GM18861 (cell line): ENCODE measurements at regions not wholly inside any gene's neighbourhood (a gene's known extent, or its start where the extent isn't known, plus 50 kb on each side); places are given as distances from the start of the nearest gene placed in this dataset.

Experiments
- ATAC-seq: cut with Tn5 transposase; IDR thresholded peaks from one replicate; pipeline ENCODE4 v1.9.1; 2021; ENCODE audit not compliant: unreplicated experiment

- no peak for ATAC-seq
Measured at GRCh38 chr14:84003346-84003745, 1526.6 kb upstream of the FLRT2 start.

- no peak for ATAC-seq
Measured at GRCh38 chr14:84006643-84007155, 1523.2 kb upstream of the FLRT2 start.

GRCh38 chr14:84013424-84013823, 1516.5 kb upstream of the FLRT2 start:
- no peak for ATAC-seq

GRCh38 chr14:84017495-84017894, 1512.4 kb upstream of the FLRT2 start:
- ATAC-seq = no peak

GRCh38 chr14:84021433-84021832, 1508.5 kb upstream of the FLRT2 start:
- ATAC-seq = no peak

- ATAC-seq = no peak
Measured at GRCh38 chr14:84024231-84024820, 1505.6 kb upstream of the FLRT2 start.

GRCh38 chr14:84025106-84026012, 1504.6 kb upstream of the FLRT2 start:
- ATAC-seq = no peak

GRCh38 chr14:84027351-84027750, 1502.6 kb upstream of the FLRT2 start:
- no peak for ATAC-seq

- no peak for ATAC-seq
Measured at GRCh38 chr14:84028080-84028604, 1501.8 kb upstream of the FLRT2 start.

- no peak for ATAC-seq
Measured at GRCh38 chr14:84029246-84029645, 1500.7 kb upstream of the FLRT2 start.

- ATAC-seq = no peak
Measured at GRCh38 chr14:84029720-84030119, 1500.2 kb upstream of the FLRT2 start.

- ATAC-seq = no peak
Measured at GRCh38 chr14:84036840-84037239, 1493.1 kb upstream of the FLRT2 start.

- no peak for ATAC-seq
Measured at GRCh38 chr14:84037593-84037992, 1492.4 kb upstream of the FLRT2 start.

GRCh38 chr14:84040101-84040500, 1489.8 kb upstream of the FLRT2 start:
- no peak for ATAC-seq

- no peak for ATAC-seq
Measured at GRCh38 chr14:84041421-84041820, 1488.5 kb upstream of the FLRT2 start.

GRCh38 chr14:84042992-84043391, 1487.0 kb upstream of the FLRT2 start:
- ATAC-seq = no peak

GRCh38 chr14:84064316-84065125, 1465.4 kb upstream of the FLRT2 start:
- ATAC-seq = no peak

- ATAC-seq = no peak
Measured at GRCh38 chr14:84065811-84066210, 1464.1 kb upstream of the FLRT2 start.

- no peak for ATAC-seq
Measured at GRCh38 chr14:84068288-84068687, 1461.7 kb upstream of the FLRT2 start.

- ATAC-seq = no peak
Measured at GRCh38 chr14:84071061-84071460, 1458.9 kb upstream of the FLRT2 start.

- no peak for ATAC-seq
Measured at GRCh38 chr14:84074626-84075025, 1455.3 kb upstream of the FLRT2 start.
